GM19240 (cell line): ENCODE measurements at regions not wholly inside any gene's neighbourhood (a gene's known extent, or its start where the extent isn't known, plus 50 kb on each side); places are given as distances from the start of the nearest gene placed in this dataset.

ENCODE experiments used
- DNase-seq: peaks from one replicate; pipeline ENCODE4 v3.0.0; 2011; ENCODE audit warnings: low spot score; ENCODE audit not compliant: insufficient read length

DNA sequence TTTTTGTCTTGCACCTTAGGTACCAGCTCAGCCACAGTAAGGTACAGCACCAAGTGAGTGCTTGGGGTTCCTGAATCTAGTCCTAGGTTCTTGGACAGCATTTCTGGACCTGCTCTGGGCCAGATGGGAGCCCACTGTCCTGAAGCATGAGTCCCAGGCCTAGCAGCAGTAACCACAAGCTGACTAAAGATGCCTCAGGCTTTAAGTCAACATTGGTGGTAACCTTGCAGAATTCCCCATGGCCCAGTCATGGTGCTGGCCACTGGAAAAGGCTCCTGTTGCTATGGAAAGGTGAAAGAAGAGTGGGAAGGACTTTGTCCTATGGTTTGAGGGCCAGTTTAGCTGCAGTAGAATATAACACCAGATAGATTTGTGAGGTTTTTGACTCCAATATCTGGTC is 86.9 kb upstream of the CLEC14A start:
- DNase-seq: no peak

DNA sequence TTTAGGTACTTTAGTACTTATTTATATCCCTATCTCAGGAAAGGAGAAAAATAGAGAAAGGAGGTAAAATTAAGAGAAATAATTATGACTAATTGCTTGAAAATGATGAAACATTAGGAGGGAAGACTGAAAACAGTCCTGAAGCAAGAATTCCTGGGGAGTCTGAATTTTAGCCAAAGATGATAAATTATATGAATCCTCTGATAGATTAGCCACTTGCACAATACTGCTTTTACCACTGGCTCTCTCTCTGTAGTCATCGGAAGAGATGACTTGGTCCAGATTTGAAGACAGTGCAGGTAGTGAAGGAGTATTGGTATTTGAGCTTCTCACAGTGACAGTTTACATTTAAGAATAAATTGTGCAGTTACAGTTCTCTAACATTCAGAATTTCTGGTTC is 83.8 kb upstream of the CLEC14A start:
- DNase-seq: no peak

DNA sequence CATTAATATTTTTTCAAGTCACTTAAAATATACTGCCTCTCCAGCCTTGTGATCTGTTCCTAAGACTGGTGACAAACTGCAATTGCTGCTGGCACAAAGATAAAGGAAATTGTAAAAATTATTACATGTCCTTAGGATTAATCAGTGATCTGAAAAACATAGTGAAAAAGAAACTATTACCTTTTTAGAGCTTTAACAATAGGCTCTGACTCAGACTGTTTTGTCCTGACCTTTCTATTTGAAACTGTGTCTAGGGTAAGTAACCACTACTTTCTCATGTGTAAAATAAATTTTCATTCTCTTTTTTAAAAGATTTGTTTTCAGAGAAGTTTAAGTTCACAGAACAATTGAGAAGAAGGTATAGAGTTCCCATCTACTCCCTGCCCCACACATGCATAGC is 80.4 kb upstream of the CLEC14A start:
- DNase-seq: no peak

DNA sequence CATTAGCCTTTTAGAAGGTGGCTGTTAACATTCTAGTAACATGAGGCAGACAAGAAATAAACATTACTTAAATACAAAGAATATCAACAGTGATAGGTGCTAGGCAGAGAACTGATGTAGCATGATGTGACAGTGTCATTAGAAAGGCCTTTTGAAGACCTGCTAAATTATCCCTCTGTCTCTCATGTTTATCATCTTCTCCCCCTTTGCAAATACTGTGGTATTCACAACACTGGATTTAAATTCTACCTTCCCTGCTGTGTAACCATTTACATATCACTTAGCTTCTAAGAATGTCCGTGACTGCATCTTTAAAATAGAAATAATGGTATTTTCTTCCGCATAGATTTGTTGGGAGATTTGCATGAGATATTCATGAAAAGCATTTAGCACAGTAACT is 74.4 kb upstream of the CLEC14A start:
- no peak for DNase-seq

DNA sequence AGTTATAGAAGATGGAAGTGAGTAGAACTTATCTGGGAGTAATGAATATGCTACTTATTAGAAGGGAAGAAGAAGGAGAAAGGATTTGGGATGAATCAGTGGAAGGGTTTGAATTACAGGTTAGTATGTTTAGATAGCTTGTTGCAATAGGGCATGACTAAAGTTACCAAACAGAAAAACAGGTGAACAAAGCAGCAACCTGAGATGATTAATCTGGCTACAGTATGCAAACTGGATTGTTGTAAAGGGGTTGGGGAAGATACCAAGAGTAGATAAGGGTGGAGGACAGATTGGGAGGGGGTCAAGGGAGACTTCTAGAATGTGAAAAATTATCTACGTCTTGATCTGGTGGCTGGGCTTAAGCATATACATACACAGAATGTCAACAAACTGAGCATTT is 73.4 kb upstream of the CLEC14A start:
- no peak for DNase-seq

DNA sequence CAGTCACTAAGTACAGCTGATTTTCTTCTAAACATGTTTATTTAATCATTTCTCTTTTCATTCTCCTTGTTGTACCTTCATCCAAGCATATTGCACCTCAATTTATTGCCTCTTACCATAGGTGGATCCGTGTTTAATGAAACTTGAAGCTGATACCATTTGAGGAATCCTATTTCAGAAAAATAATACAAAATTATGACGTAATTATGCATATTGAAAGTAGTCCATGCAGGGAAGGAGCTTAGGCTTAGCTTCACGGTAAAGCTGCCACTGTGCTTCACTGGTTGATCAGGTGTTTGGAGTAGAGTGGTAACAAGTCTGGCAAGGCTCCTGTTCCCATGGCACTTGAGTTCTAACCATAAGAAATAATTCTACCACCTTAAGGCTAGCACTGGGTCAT is 61.0 kb upstream of the CLEC14A start:
- no peak for DNase-seq

DNA sequence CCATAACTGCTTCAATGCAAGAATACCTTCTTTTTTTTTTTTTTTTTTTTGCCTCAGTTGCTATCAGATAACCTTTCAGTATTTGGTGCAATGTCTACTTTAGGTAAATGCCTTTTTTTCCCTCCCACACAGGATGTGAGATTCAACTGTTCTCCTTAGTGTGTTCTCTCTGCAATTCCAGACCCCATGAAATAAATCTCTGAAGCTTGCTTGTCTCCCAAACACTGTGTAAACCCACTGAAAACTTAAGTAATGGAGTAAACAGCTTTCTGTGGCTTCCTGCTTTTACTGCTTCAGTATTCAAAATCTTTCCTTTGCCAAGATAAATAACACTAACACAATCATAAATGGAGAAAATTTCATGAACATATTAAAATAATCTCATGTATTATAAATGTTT is 55.8 kb upstream of the CLEC14A start:
- DNase-seq: no peak

DNA sequence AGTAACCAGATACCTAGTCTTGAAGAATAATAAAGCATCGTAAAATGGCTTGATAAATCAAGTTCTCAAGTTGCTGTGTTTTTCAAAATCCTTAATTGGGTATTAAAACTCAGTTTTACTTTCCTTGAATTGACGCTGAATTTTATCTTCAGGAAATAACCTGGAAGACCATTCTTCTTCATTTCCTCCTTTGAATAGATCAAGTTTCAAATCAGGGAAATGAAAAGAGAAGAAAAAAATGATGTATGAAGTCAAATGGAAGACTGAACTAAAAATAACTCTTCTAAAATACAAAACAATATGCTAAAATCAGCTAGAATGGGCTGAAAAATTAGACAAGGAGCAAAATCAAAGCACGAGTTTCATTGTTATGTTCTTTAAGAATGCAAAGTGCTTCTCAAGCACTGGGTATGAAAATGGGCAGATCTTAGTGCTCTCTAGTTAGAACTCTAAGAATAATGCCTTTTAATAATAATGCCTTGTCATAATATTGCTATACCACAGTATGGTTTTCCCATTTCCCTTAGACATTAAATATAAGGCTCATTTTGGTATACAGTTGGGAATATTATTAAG is 54.6 kb upstream of the CLEC14A start:
- DNase-seq: no peak

DNA sequence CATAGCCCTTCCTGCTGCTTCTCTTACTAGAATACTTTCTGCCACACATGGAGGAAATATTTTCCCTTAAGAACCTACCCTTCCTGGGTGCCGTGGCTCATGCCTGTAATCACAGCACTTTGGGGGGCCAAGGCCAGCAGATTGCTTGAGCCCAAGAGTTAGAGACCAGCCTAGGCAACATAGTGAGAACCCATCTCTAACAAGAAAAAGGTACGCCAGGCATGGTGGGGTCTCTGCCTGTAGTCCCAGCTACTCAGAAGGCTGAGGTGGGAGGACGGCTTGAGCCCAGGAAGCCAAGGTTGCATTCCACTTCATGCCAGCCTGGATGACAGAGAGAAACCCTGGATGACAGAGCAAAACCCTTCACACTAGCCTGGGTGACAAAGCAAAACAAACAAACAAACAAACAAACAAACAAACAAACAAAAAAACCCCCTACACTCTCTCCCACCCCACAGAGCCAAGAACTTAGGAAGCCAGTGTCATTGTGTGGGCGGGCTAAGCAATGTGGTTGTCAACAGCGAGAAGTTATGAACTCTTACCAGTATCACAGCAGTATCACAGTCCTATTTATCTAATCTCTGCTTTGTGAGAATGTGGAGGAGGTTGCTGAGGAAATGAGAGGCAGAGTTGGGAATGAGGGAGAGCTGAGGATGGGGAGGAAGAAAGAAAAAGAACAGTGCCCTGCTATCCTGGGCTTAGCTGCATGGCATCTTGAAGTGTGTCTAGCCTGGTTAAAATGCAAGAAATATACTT is 53.8 kb upstream of the CLEC14A start:
- no peak for DNase-seq
